ENCODE measurements at regions not wholly inside any gene's neighbourhood (a gene's known extent, or its start where the extent isn't known, plus 50 kb on each side); places are given as distances from the start of the nearest gene placed in this dataset.

DNA sequence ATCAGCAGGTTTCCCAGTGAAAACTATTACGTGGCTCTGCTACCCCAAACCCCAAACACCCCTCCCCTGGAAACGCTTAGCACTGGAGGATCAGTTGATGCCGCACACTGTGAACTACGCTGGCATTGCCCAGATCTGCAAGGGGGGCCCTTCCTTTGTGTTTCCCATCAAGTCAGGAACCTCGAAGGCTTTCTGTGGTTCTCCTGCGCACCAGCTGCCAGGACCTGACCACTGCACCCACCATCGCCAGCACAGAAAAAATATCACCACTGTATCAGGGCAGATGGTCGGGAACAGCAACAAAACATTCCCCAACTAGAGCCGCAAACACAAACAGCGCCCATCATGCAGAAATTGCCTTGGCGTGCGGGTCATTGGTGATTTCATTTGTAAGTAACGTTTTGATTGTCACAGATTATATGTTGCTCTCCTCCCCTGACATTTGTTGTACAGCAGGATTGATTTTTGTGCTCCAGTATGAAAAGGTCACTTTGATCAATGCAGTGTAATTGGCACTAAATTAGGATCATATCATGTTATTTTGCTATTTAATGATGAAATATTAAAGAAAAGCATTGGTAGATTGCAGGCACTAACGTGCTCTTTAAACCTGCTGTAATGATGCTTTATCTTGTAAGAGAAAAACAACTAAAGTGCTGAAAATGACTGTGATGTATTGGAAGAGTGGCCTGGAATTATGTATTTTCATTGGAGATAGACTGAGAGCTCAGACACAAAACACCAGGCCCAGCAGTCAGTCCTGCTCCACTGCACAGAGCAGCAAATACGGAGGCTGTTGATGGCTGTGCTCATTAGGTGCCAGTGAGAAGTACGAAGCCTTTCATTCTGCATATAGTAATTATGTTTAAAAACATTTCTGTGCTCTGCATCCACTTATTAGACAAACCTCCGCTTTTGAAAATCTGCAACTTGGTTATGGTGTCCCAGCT is 833.2 kb upstream of the SALL3 start:
- TF ChIP-seq POLR2AphosphoS5 (IDR thresholded peaks at IDR 0.05; ENCODE audit: low read depth, low read length) (no peak), TAF1 (IDR thresholded peaks at IDR 0.05; ENCODE audit: borderline replicate concordance, insufficient read depth, low read length) (no peak), SIN3A (IDR thresholded peaks at IDR 0.05; ENCODE audit: borderline replicate concordance, insufficient read depth, low read length) (no peak)
- TF ChIP-seq, protein P1, sequence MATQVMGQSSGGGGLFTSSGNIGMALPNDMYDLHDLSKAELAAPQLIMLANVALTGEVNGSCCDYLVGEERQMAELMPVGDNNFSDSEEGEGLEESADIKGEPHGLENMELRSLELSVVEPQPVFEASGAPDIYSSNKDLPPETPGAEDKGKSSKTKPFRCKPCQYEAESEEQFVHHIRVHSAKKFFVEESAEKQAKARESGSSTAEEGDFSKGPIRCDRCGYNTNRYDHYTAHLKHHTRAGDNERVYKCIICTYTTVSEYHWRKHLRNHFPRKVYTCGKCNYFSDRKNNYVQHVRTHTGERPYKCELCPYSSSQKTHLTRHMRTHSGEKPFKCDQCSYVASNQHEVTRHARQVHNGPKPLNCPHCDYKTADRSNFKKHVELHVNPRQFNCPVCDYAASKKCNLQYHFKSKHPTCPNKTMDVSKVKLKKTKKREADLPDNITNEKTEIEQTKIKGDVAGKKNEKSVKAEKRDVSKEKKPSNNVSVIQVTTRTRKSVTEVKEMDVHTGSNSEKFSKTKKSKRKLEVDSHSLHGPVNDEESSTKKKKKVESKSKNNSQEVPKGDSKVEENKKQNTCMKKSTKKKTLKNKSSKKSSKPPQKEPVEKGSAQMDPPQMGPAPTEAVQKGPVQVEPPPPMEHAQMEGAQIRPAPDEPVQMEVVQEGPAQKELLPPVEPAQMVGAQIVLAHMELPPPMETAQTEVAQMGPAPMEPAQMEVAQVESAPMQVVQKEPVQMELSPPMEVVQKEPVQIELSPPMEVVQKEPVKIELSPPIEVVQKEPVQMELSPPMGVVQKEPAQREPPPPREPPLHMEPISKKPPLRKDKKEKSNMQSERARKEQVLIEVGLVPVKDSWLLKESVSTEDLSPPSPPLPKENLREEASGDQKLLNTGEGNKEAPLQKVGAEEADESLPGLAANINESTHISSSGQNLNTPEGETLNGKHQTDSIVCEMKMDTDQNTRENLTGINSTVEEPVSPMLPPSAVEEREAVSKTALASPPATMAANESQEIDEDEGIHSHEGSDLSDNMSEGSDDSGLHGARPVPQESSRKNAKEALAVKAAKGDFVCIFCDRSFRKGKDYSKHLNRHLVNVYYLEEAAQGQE (IDR thresholded peaks at IDR 0.05; ENCODE audit: insufficient read depth in 1 of 2, low read depth in 2 of 2, low read length in 2 of 2) = no peak
